Loucy (cell line): ENCODE measurements at regions not wholly inside any gene's neighbourhood (a gene's known extent, or its start where the extent isn't known, plus 50 kb on each side); places are given as distances from the start of the nearest gene placed in this dataset.

Source experiments
- CTCF ChIP-seq: fragments of 200-600 bp; sonication (generic); conservative IDR thresholded peaks from 2 replicates; pipeline ENCODE4 v1.5.1; 2014; ENCODE audit warnings: mild to moderate bottlenecking, antibody characterized with exemption, low read length
- EZH2phosphoT487 ChIP-seq: fragments of 200-600 bp; IDR thresholded peaks from 2 replicates; pipeline ENCODE4 v1.6.1; 2018; ENCODE audit warnings: antibody characterized with exemption, mild to moderate bottlenecking, moderate library complexity, borderline replicate concordance

- TF ChIP-seq CTCF, result no peak
- TF ChIP-seq EZH2phosphoT487, result no peak
Observed at GRCh38 chr5:152649609-152650008, 244.5 kb upstream of the NMUR2 start.
